K562 (cell line): ENCODE measurements at regions not wholly inside any gene's neighbourhood (a gene's known extent, or its start where the extent isn't known, plus 50 kb on each side); places are given as distances from the start of the nearest gene placed in this dataset.
A peak's percentile ranks its signal among the peaks of the same experiment; 100 is the strongest.

Source experiments
- ARID3B ChIP-seq: fragments of 250-450 bp; sonication (Bioruptor Pico); IDR thresholded peaks from 2 replicates; pipeline ENCODE4 v1.4.0; 2020; ENCODE audit warnings: borderline replicate concordance
- ETV5 ChIP-seq: sonication (generic); formaldehyde crosslinking; IDR thresholded peaks from 2 replicates; pipeline ENCODE4 v1.4.0; 2020; ENCODE audit warnings: low read depth, mild to moderate bottlenecking, missing genetic modification reagents
- GTF2E2 ChIP-seq: fragments of 200-800 bp; sonication (Bioruptor generic); IDR thresholded peaks from 2 replicates; pipeline ENCODE4 v1.6.1; 2016; ENCODE audit warnings: missing genetic modification characterization, missing compliant biosample characterization
- HES1 ChIP-seq: fragments of 450-650 bp; IDR thresholded peaks from 2 replicates; pipeline ENCODE4 v1.6.1; 2016; ENCODE audit warnings: low read depth, mild to moderate bottlenecking, moderate library complexity
- MAZ ChIP-seq, 2 experiments: fragments of 450-650 bp in 1 of 2; sonication (generic) in 1 of 2; formaldehyde crosslinking; IDR thresholded peaks in 1 of 2; conservative IDR thresholded peaks in 1 of 2; 2 replicates each; pipeline versions ENCODE4 v1.4.0 to v1.5.0; 2020; ENCODE audit warnings: mild to moderate bottlenecking in 1 of 2, missing genetic modification reagents in 1 of 2
- MEIS2 ChIP-seq: fragments of 450-650 bp; IDR thresholded peaks from 2 replicates; pipeline ENCODE4 v1.6.1; 2014; ENCODE audit warnings: mild to moderate bottlenecking; ENCODE audit not compliant: partially characterized antibody
- MTA1 ChIP-seq: fragments of 450-650 bp; IDR thresholded peaks from 2 replicates; pipeline ENCODE4 v1.6.1; 2017; ENCODE audit warnings: borderline replicate concordance
- NFE2L1 ChIP-seq: fragments of 450-650 bp; IDR thresholded peaks from 2 replicates; pipeline ENCODE4 v1.6.1; 2016; ENCODE audit warnings: missing genetic modification characterization, low read depth, mild to moderate bottlenecking, missing compliant biosample characterization, moderate library complexity, borderline replicate concordance
- NR3C1 ChIP-seq: sonication (generic); formaldehyde crosslinking; IDR thresholded peaks from 2 replicates; pipeline ENCODE4 v1.8.1; 2022; ENCODE audit warnings: missing genetic modification reagents
- PPARD ChIP-seq: fragments of 250-450 bp; sonication (Bioruptor Pico); IDR thresholded peaks from 2 replicates; pipeline ENCODE4 v1.8.0; 2022; ENCODE audit warnings: inconsistent platforms, mild to moderate bottlenecking, moderate library complexity
- SMAD2 ChIP-seq: fragments of 150-350 bp; IDR thresholded peaks from 2 replicates; pipeline ENCODE4 v1.6.1; 2014; ENCODE audit warnings: low read depth, mild to moderate bottlenecking, low read length
- SMARCA5 ChIP-seq: fragments of 450-650 bp; IDR thresholded peaks from 2 replicates; pipeline ENCODE4 v1.6.1; 2016
- SMARCC2 ChIP-seq: fragments of 450-650 bp; IDR thresholded peaks from 2 replicates; pipeline ENCODE4 v1.6.1; 2017; ENCODE audit warnings: antibody characterized with exemption, moderate library complexity, mild to moderate bottlenecking, low read depth
- SP1 ChIP-seq: sonication (generic); formaldehyde crosslinking; IDR thresholded peaks from 2 replicates; pipeline ENCODE4 v1.8.1; 2022; ENCODE audit warnings: mild to moderate bottlenecking, missing genetic modification reagents
- SPI1 ChIP-seq: IDR thresholded peaks from 2 replicates; pipeline ENCODE4 v1.6.1; 2011; ENCODE audit warnings: low read depth, low read length, control low read depth, borderline replicate concordance
- TAL1 ChIP-seq: fragments of 450-650 bp; IDR thresholded peaks from 2 replicates; pipeline ENCODE4 v1.6.1; 2016; ENCODE audit warnings: mild to moderate bottlenecking
- TCF7 ChIP-seq: sonication (generic); IDR thresholded peaks from 2 replicates; pipeline ENCODE4 v1.6.1; 2016; ENCODE audit warnings: antibody characterized with exemption, borderline replicate concordance
- TEAD2 ChIP-seq: fragments of 450-650 bp; IDR thresholded peaks from 2 replicates; pipeline ENCODE4 v1.6.1; 2016; ENCODE audit warnings: missing genetic modification characterization, control low read depth, missing compliant biosample characterization
- THRAP3 ChIP-seq: fragments of 450-650 bp; IDR thresholded peaks from 2 replicates; pipeline ENCODE4 v1.6.1; 2016; ENCODE audit warnings: mild to moderate bottlenecking, inconsistent platforms, borderline replicate concordance
- TSC22D4 ChIP-seq: fragments of 450-650 bp; IDR thresholded peaks from 2 replicates; pipeline ENCODE4 v1.6.1; 2016; ENCODE audit warnings: missing genetic modification characterization, missing biosample characterization, control low read depth
- ZC3H11A ChIP-seq: IDR thresholded peaks from 2 replicates; pipeline ENCODE4 v1.6.1; 2012; ENCODE audit warnings: low read depth, low read length, improper control_type of control experiment
- ZC3H4 ChIP-seq: sonication (generic); formaldehyde crosslinking; IDR thresholded peaks from 2 replicates; pipeline ENCODE4 v1.9.0; 2021; ENCODE audit warnings: missing genetic modification reagents, borderline replicate concordance
- ZFP91 ChIP-seq: sonication (generic); formaldehyde crosslinking; IDR thresholded peaks from 2 replicates; pipeline ENCODE4 v1.8.0; 2022; ENCODE audit warnings: mild to moderate bottlenecking, missing genetic modification reagents
- ZNF165 ChIP-seq: fragments of 250-450 bp; sonication (Bioruptor Pico); IDR thresholded peaks from 2 replicates; pipeline ENCODE4 v1.4.0; 2020; ENCODE audit warnings: borderline replicate concordance
- ZNF551 ChIP-seq: fragments of 250-450 bp; sonication (Bioruptor Pico); IDR thresholded peaks from 2 replicates; pipeline ENCODE4 v1.5.0; 2021; ENCODE audit warnings: mild to moderate bottlenecking, moderate library complexity
- ZNF589 ChIP-seq: fragments of 200-800 bp; sonication (Bioruptor generic); IDR thresholded peaks from 2 replicates; pipeline ENCODE4 v1.6.1; 2016; ENCODE audit warnings: low read depth, missing genetic modification characterization, missing compliant biosample characterization
- TF ChIP-seq, protein P1 (sequence below): fragments of 250-450 bp; sonication (Bioruptor Pico); IDR thresholded peaks from 2 replicates; pipeline ENCODE4 v1.4.0; 2020

DNA sequence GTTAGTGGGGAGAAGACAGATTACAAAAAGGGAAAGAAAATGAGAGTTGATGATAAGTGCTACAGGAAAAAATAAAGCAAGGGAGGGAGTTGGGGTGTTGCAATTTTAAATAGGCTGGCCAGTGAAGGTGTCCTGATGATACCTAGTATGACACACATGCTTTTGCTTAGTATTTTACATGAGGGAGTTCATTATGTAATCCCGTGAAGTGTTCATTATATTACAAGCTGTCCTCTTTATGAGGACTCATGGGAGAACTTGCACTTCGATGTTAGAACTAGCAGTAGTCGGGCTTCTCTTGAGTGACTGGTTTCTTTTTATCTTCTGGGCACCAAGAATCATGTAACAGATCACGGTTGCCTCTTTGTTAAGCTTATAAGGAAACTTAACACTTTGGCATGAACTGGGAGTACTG, 102.3 kb upstream of the MTPN start (continued):
- TF ChIP-seq MAZ (CRISPR knock-in tag; conservative IDR thresholded peaks at IDR 0.05 in 1 of 2, IDR thresholded peaks at IDR 0.05 in 1 of 2) (no peak), ARID3B (no peak), GTF2E2 (tag) (no peak), SPI1 (no peak), SP1 (CRISPR knock-in tag) (no peak), THRAP3 (no peak), TSC22D4 (no peak), ZFP91 (CRISPR knock-in tag) (no peak), TEAD2 (tag) (no peak), SMAD2 (no peak), HES1 (peak; percentile 8; the same call in 1 of the 2 replicates), ZNF551 (CRISPR knock-in tag) (no peak), MEIS2 (peak; percentile 26), SMARCA5 (no peak), ETV5 (CRISPR knock-in tag) (no peak), MTA1 (no peak), ZC3H4 (CRISPR knock-in tag) (no peak), ZNF589 (CRISPR knock-in tag) (no peak), NR3C1 (CRISPR knock-in tag) (no peak), NFE2L1 (tag) (no peak), ZC3H11A (no peak), PPARD (CRISPR knock-in tag) (no peak), SMARCC2 (no peak), TAL1 (peak; percentile 22; the same call in 1 of the 2 replicates), ZNF165 (CRISPR knock-in tag) (no peak), TCF7 (no peak)
- TF ChIP-seq, protein P1, sequence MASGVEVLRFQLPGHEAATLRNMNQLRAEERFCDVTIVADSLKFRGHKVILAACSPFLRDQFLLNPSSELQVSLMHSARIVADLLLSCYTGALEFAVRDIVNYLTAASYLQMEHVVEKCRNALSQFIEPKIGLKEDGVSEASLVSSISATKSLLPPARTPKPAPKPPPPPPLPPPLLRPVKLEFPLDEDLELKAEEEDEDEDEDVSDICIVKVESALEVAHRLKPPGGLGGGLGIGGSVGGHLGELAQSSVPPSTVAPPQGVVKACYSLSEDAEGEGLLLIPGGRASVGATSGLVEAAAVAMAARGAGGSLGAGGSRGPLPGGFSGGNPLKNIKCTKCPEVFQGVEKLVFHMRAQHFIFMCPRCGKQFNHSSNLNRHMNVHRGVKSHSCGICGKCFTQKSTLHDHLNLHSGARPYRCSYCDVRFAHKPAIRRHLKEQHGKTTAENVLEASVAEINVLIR (CRISPR knock-in tag): no peak
